ENCODE measurements at regions not wholly inside any gene's neighbourhood (a gene's known extent, or its start where the extent isn't known, plus 50 kb on each side); places are given as distances from the start of the nearest gene placed in this dataset.

GRCh38 chr18:60445341-60445740, 72.8 kb upstream of the MC4R start:
- H3K4me1 ChIP-seq: peaks cover 2% of the 10 kb centered on the region; the same call in 1 of the 2 replicates
- H3K4me3 ChIP-seq: no peak overlapping the region
- H3K36me3 ChIP-seq: no peaks in the 10 kb centered on the region
- no peak overlapping the region for H3K27ac ChIP-seq
- H3K9me3 ChIP-seq (replicated peaks): no peaks in the 10 kb centered on the region
- no peaks in the 10 kb centered on the region for H3K27me3 ChIP-seq
- no peak for DNase-seq

GRCh38 chr18:60446821-60447220, 74.2 kb upstream of the MC4R start:
- H3K9me3 ChIP-seq (replicated peaks): no peaks in the 10 kb centered on the region
- peak; percentile 84 to 88 for DNase-seq
- no peak overlapping the region for H3K27ac ChIP-seq
- no peaks in the 10 kb centered on the region for H3K36me3 ChIP-seq
- H3K27me3 ChIP-seq: no peaks in the 10 kb centered on the region
- no peak overlapping the region for H3K4me3 ChIP-seq
- H3K4me1 ChIP-seq: peaks cover 2% of the 10 kb centered on the region; the same call in 1 of the 2 replicates

- Histone ChIP-seq H3K27me3 (no peaks in the 10 kb centered on the region), H3K4me3 (no peak overlapping the region), H3K4me1 (peaks cover 2% of the 10 kb centered on the region; the same call in 1 of the 2 replicates), H3K27ac (no peak overlapping the region), H3K36me3 (no peaks in the 10 kb centered on the region), H3K9me3 (replicated peaks) (no peaks in the 10 kb centered on the region)
- no peak for DNase-seq
These were observed 76.1 kb upstream of the MC4R start for GRCh38 chr18:60448487-60449267.

GRCh38 chr18:60452421-60452820, 79.8 kb upstream of the MC4R start:
- Histone ChIP-seq H3K4me1 (no peaks in the 10 kb centered on the region), H3K4me3 (no peak overlapping the region), H3K27ac (no peak overlapping the region), H3K36me3 (no peaks in the 10 kb centered on the region), H3K27me3 (no peaks in the 10 kb centered on the region), H3K9me3 (replicated peaks) (no peaks in the 10 kb centered on the region)
- DNase-seq: no peak

GRCh38 chr18:60466677-60467076, 94.1 kb upstream of the MC4R start:
- Histone ChIP-seq H3K4me1 (no peaks in the 10 kb centered on the region), H3K27me3 (no peaks in the 10 kb centered on the region), H3K36me3 (no peaks in the 10 kb centered on the region), H3K27ac (no peak overlapping the region), H3K9me3 (replicated peaks) (no peaks in the 10 kb centered on the region), H3K4me3 (no peak overlapping the region)
- DNase-seq: no peak

- Histone ChIP-seq H3K27me3 (no peaks in the 10 kb centered on the region), H3K9me3 (replicated peaks) (no peaks in the 10 kb centered on the region), H3K27ac (no peak overlapping the region), H3K4me3 (no peak overlapping the region), H3K4me1 (no peaks in the 10 kb centered on the region), H3K36me3 (no peaks in the 10 kb centered on the region)
- no peak for DNase-seq
These were observed 97.0 kb upstream of the MC4R start for GRCh38 chr18:60469387-60470100.

- DNase-seq: no peak
- Histone ChIP-seq H3K36me3 (no peaks in the 10 kb centered on the region), H3K9me3 (replicated peaks) (no peaks in the 10 kb centered on the region), H3K4me1 (no peaks in the 10 kb centered on the region), H3K27ac (no peak overlapping the region), H3K4me3 (no peak overlapping the region), H3K27me3 (no peaks in the 10 kb centered on the region)
These were observed 99.1 kb upstream of the MC4R start for GRCh38 chr18:60471652-60472051.

- no peak for DNase-seq
- Histone ChIP-seq H3K4me1 (no peaks in the 10 kb centered on the region), H3K27ac (no peak overlapping the region), H3K36me3 (no peaks in the 10 kb centered on the region), H3K27me3 (no peaks in the 10 kb centered on the region), H3K9me3 (replicated peaks) (no peaks in the 10 kb centered on the region), H3K4me3 (no peak overlapping the region)
These were observed 112.6 kb upstream of the MC4R start for GRCh38 chr18:60485201-60485600.

- H3K4me1 ChIP-seq: no peaks in the 10 kb centered on the region
- no peaks in the 10 kb centered on the region for H3K27me3 ChIP-seq
- H3K27ac ChIP-seq: no peak overlapping the region
- no peak for DNase-seq
- H3K4me3 ChIP-seq: no peak overlapping the region
- H3K36me3 ChIP-seq: no peaks in the 10 kb centered on the region
- H3K9me3 ChIP-seq (replicated peaks): no peaks in the 10 kb centered on the region
These were observed 120.5 kb upstream of the MC4R start for GRCh38 chr18:60493066-60493465.

- Histone ChIP-seq H3K4me3 (no peak overlapping the region), H3K36me3 (no peaks in the 10 kb centered on the region), H3K27me3 (no peaks in the 10 kb centered on the region), H3K9me3 (replicated peaks) (no peaks in the 10 kb centered on the region), H3K4me1 (no peaks in the 10 kb centered on the region), H3K27ac (no peak overlapping the region)
- no peak for DNase-seq
These were observed 127.1 kb upstream of the MC4R start for GRCh38 chr18:60499675-60500074.

GRCh38 chr18:60500960-60501359, 128.4 kb upstream of the MC4R start:
- H3K27me3 ChIP-seq: no peaks in the 10 kb centered on the region
- no peaks in the 10 kb centered on the region for H3K4me1 ChIP-seq
- no peak overlapping the region for H3K27ac ChIP-seq
- H3K36me3 ChIP-seq: no peaks in the 10 kb centered on the region
- H3K4me3 ChIP-seq: no peak overlapping the region
- no peaks in the 10 kb centered on the region for H3K9me3 ChIP-seq (replicated peaks)
- no peak for DNase-seq

- Histone ChIP-seq H3K27me3 (no peaks in the 10 kb centered on the region), H3K4me3 (no peak overlapping the region), H3K4me1 (no peaks in the 10 kb centered on the region), H3K27ac (no peak overlapping the region), H3K36me3 (no peaks in the 10 kb centered on the region), H3K9me3 (replicated peaks) (no peaks in the 10 kb centered on the region)
- no peak for DNase-seq
These were observed 130.0 kb upstream of the MC4R start for GRCh38 chr18:60502591-60502990.

- no peak for DNase-seq
- no peaks in the 10 kb centered on the region for H3K27me3 ChIP-seq
These were observed 130.6 kb upstream of the MC4R start for GRCh38 chr18:60503199-60503598.

GRCh38 chr18:60506190-60506589, 133.6 kb upstream of the MC4R start:
- Histone ChIP-seq H3K4me1 (no peaks in the 10 kb centered on the region), H3K36me3 (no peaks in the 10 kb centered on the region), H3K9me3 (replicated peaks) (no peaks in the 10 kb centered on the region), H3K27me3 (no peaks in the 10 kb centered on the region), H3K27ac (no peak overlapping the region), H3K4me3 (no peak overlapping the region)
- no peak for DNase-seq

More at GRCh38 chr18:60503199-60503598, 130.6 kb upstream of the MC4R start:
- H3K4me3 ChIP-seq: no peak overlapping the region
- no peaks in the 10 kb centered on the region for H3K9me3 ChIP-seq (replicated peaks)
- no peaks in the 10 kb centered on the region for H3K36me3 ChIP-seq
- no peak overlapping the region for H3K27ac ChIP-seq
- H3K4me1 ChIP-seq: no peaks in the 10 kb centered on the region

- Histone ChIP-seq H3K4me1 (no peaks in the 10 kb centered on the region), H3K36me3 (no peaks in the 10 kb centered on the region), H3K27ac (no peak overlapping the region), H3K9me3 (replicated peaks) (no peaks in the 10 kb centered on the region), H3K27me3 (no peaks in the 10 kb centered on the region), H3K4me3 (no peak overlapping the region)
- peak in 1 of 2 experiments; percentile 1 for DNase-seq
These were observed 134.1 kb upstream of the MC4R start for GRCh38 chr18:60506682-60507081.
